Duodenal mucosa (tissue), 2 donors: ENCODE measurements at regions not wholly inside any gene's neighbourhood (a gene's known extent, or its start where the extent isn't known, plus 50 kb on each side); places are given as distances from the start of the nearest gene placed in this dataset.
"Not testable (repeated sequence)": the region's sequence is repeated elsewhere in the genome, so short reads cannot be mapped to it uniquely, and the experiment has no call there.

Source experiments
- H3K27ac ChIP-seq: one replicate; pipeline ENCODE4 v1.7.0; 2013; ENCODE audit warnings: low read depth, low read length
- H3K27me3 ChIP-seq, 2 donors: one replicate each; pipeline ENCODE4 v1.7.0; 2013; ENCODE audit warnings: low read length in 2 of 2, control low read depth in 1 of 2; ENCODE audit not compliant: insufficient read depth in 2 of 2, control insufficient read depth in 1 of 2
- H3K36me3 ChIP-seq, 2 donors: one replicate each; pipeline ENCODE4 v1.7.0; 2013; ENCODE audit warnings: low read length in 2 of 2, control low read depth in 1 of 2; ENCODE audit not compliant: insufficient read depth in 2 of 2, control insufficient read depth in 1 of 2
- H3K4me1 ChIP-seq, 2 donors: one replicate each; pipeline ENCODE4 v1.7.0; 2013; ENCODE audit warnings: low read length in 2 of 2, control low read depth in 1 of 2; ENCODE audit not compliant: insufficient read depth in 2 of 2, control insufficient read depth in 1 of 2
- H3K4me3 ChIP-seq, 2 donors: one replicate each; pipeline ENCODE4 v1.7.0; 2013; ENCODE audit warnings: low read length in 2 of 2, low read depth in 1 of 2
- H3K9ac ChIP-seq, 2 donors: one replicate each; pipeline ENCODE4 v1.7.0; 2013; ENCODE audit warnings: low read length in 2 of 2, low read depth in 1 of 2
- H3K9me3 ChIP-seq, 2 donors: one replicate each; pipeline ENCODE4 v1.7.0; 2013; ENCODE audit warnings: low read length in 2 of 2, control low read depth in 1 of 2; ENCODE audit not compliant: control insufficient read depth in 1 of 2

DNA sequence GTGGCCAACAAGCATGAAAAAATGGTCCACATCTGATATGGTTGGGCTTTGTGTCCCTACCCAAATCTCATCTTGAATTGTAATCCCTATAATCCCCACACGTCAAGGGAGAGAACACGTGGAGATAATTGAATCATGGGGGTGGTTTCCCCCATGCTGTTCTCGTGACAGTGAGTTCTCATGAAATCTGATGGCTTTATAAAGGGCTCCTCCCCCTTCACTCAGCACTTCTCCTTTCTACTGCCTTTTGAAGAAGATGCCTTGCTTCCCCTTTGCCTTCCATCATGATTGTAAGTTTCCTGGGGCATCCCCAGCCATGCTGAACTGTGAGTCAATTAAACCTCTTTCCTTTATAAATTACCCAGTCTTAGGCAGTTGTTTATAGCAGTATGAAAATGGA lies 304.6 kb downstream of the RPAP3 start:
- not testable (repeated sequence) for H3K27me3 ChIP-seq, H3K9ac ChIP-seq, H3K36me3 ChIP-seq, H3K9me3 ChIP-seq, H3K4me1 ChIP-seq, H3K4me3 ChIP-seq, H3K27ac ChIP-seq

- Histone ChIP-seq H3K4me1 (no peaks in the 10 kb centered on the region), H3K4me3 (no peak overlapping the region), H3K27ac (no peak overlapping the region), H3K9me3 (peaks cover 6 to 8% of the 10 kb centered on the region in 2 donors), H3K27me3 (no peaks in the 10 kb centered on the region), H3K36me3 (no peaks in the 10 kb centered on the region), H3K9ac (no peak overlapping the region)
Measured at GRCh38 chr12:47400266-47400665, 305.6 kb downstream of the RPAP3 start.

- Histone ChIP-seq H3K27me3 (no peaks in the 10 kb centered on the region), H3K4me3 (no peak overlapping the region), H3K4me1 (peaks cover 0 to 4% of the 10 kb centered on the region in 2 donors), H3K9ac (no peak overlapping the region), H3K9me3 (peaks cover 6 to 8% of the 10 kb centered on the region in 2 donors), H3K36me3 (no peaks in the 10 kb centered on the region), H3K27ac (no peak overlapping the region)
Measured at GRCh38 chr12:47397664-47398281, 308.1 kb downstream of the RPAP3 start.

- Histone ChIP-seq H3K4me3 (no peak overlapping the region), H3K27me3 (no peaks in the 10 kb centered on the region), H3K9ac (no peak overlapping the region), H3K36me3 (no peaks in the 10 kb centered on the region), H3K27ac (no peak overlapping the region), H3K9me3 (peaks cover 6 to 8% of the 10 kb centered on the region in 2 donors), H3K4me1 (peaks cover 0 to 4% of the 10 kb centered on the region in 2 donors)
Measured at GRCh38 chr12:47396902-47397663, 308.7 kb downstream of the RPAP3 start.

- H3K27ac ChIP-seq = no peak overlapping the region
- H3K4me3 ChIP-seq = no peak overlapping the region
- no peaks in the 10 kb centered on the region for H3K36me3 ChIP-seq
- H3K27me3 ChIP-seq = no peaks in the 10 kb centered on the region
- peaks cover 6 to 8% of the 10 kb centered on the region in 2 donors for H3K9me3 ChIP-seq
- H3K4me1 ChIP-seq = peaks cover 0 to 4% of the 10 kb centered on the region in 2 donors
- no peak overlapping the region for H3K9ac ChIP-seq
Measured at GRCh38 chr12:47394070-47394469, 311.8 kb downstream of the RPAP3 start.

DNA sequence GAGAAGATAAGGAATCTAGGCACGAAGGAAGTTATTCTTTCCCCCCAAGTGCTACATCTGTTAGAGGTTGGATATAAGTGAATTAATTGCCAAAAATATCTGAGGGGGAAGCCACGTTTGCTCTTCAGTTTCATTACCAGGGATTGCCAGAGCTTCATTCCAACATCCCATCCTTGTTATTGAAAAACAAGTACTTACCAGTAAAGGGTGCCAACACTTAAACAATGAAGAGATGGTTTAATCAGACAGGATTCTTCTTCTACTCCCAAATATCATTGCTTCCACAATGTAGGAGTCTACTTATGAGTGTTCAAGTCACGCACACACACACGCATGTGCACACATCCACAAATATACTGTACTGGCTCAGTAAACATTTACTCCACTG lies 312.4 kb downstream of the RPAP3 start:
- no peak overlapping the region for H3K27ac ChIP-seq
- H3K9ac ChIP-seq = no peak overlapping the region
- H3K36me3 ChIP-seq = no peaks in the 10 kb centered on the region
- no peak overlapping the region for H3K4me3 ChIP-seq
- H3K9me3 ChIP-seq = peaks cover 6 to 8% of the 10 kb centered on the region in 2 donors
- H3K4me1 ChIP-seq = peaks cover 0 to 4% of the 10 kb centered on the region in 2 donors
- H3K27me3 ChIP-seq = no peaks in the 10 kb centered on the region

GRCh38 chr12:47391566-47391965 lies 311.8 kb upstream of the AMIGO2 start:
- Histone ChIP-seq H3K4me1 (peaks cover 0 to 4% of the 10 kb centered on the region in 2 donors), H3K27ac (no peak overlapping the region), H3K27me3 (no peaks in the 10 kb centered on the region), H3K9ac (no peak overlapping the region), H3K9me3 (peaks cover 0 to 2% of the 10 kb centered on the region in 2 donors), H3K4me3 (no peak overlapping the region), H3K36me3 (no peaks in the 10 kb centered on the region)

- Histone ChIP-seq H3K4me3 (no peak overlapping the region), H3K27me3 (no peaks in the 10 kb centered on the region), H3K36me3 (no peaks in the 10 kb centered on the region), H3K4me1 (peaks cover 0 to 4% of the 10 kb centered on the region in 2 donors), H3K27ac (no peak overlapping the region), H3K9ac (no peak overlapping the region), H3K9me3 (no peaks in the 10 kb centered on the region)
Measured at GRCh38 chr12:47388712-47389111, 309.0 kb upstream of the AMIGO2 start.

DNA sequence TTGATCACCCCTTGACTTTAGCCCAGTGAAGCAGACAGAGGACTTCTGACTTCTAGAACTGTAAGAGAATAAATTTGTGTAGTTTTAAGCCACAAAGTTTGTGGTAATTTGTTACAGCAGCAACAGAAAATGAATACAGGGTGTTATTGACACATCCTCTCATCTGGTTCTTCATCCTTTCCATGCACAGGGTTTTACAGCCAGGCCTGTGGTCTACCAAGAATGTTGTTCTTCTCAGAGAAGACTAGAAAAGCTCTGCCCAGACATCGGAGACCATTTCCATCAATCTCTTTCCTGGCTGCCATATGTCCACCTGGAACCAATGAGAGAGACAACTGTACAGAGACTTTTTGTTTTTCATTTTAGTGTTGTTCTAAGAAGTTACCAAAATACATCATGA lies 308.2 kb upstream of the AMIGO2 start:
- H3K4me3 ChIP-seq = no peak overlapping the region
- no peak overlapping the region for H3K27ac ChIP-seq
- H3K9ac ChIP-seq = no peak overlapping the region
- H3K36me3 ChIP-seq = no peaks in the 10 kb centered on the region
- H3K4me1 ChIP-seq = peaks cover 0 to 3% of the 10 kb centered on the region in 2 donors
- no peaks in the 10 kb centered on the region for H3K9me3 ChIP-seq
- H3K27me3 ChIP-seq = no peaks in the 10 kb centered on the region

- Histone ChIP-seq H3K27ac (no peak overlapping the region), H3K9ac (no peak overlapping the region), H3K4me1 (no peaks in the 10 kb centered on the region), H3K4me3 (no peak overlapping the region), H3K36me3 (no peaks in the 10 kb centered on the region), H3K27me3 (no peaks in the 10 kb centered on the region), H3K9me3 (no peaks in the 10 kb centered on the region)
Measured at GRCh38 chr12:47385653-47386052, 305.9 kb upstream of the AMIGO2 start.
